Activated B cell treated with CpG ODN at 0.5 μM for 24 hours (primary cell): ENCODE measurements at regions not wholly inside any gene's neighbourhood (a gene's known extent, or its start where the extent isn't known, plus 50 kb on each side); places are given as distances from the start of the nearest gene placed in this dataset.

Experiments used
- ATAC-seq: fragments of 200-7000 bp; cut with Tn5 transposase; one replicate; pipeline ENCODE4 v1.10.0; 2021; ENCODE audit warnings: low read depth, mild to moderate bottlenecking, moderate library complexity
- CTCF ChIA-PET: fragments of 350-600 bp; sonication (Branson Sonifier 250); formaldehyde crosslinking; loops from one replicate; lab custom pipeline; 2021; ENCODE audit warnings: antibody characterized with exemption; lab: Charles Lee
- POLR2A ChIA-PET: fragments of 350-600 bp; sonication (Branson Sonifier 250); formaldehyde crosslinking; loops from one replicate; lab custom pipeline; 2021; ENCODE audit warnings: antibody characterized with exemption; lab: Charles Lee
- DNase-seq: peaks from one replicate; pipeline ENCODE4 v3.0.0; 2022
- H3K27ac Mint-ChIP-seq: one replicate; pipeline ENCODE4 v1.8.0; 2020; ENCODE audit warnings: mixed read lengths
- H3K27me3 Mint-ChIP-seq: one replicate; pipeline ENCODE4 v1.8.0; 2021; ENCODE audit warnings: mixed read lengths
- H3K36me3 Mint-ChIP-seq: one replicate; pipeline ENCODE4 v1.8.0; 2021; ENCODE audit warnings: low read depth, mixed read lengths
- H3K4me1 Mint-ChIP-seq: one replicate; pipeline ENCODE4 v1.8.0; 2021; ENCODE audit warnings: mixed read lengths
- H3K4me3 Mint-ChIP-seq: one replicate; pipeline ENCODE4 v1.8.0; 2020; ENCODE audit warnings: mild to moderate bottlenecking, mixed read lengths
- H3K9me3 Mint-ChIP-seq: one replicate; pipeline ENCODE4 v1.8.0; 2020; ENCODE audit warnings: mixed read lengths
- CTCF ChIP-seq: fragments of 200-600 bp; IDR thresholded peaks from one replicate; pipeline ENCODE4 v1.8.0; 2022; ENCODE audit warnings: antibody characterized with exemption, mild to moderate bottlenecking
- intact Hi-C: fragments of 100-400 bp; cut with micrococcal nuclease; formaldehyde crosslinking; loops from one replicate; pipeline ENCODE4 v1.15.1; 2024

GRCh38 chr16:6857575-6857974 is 475.1 kb upstream of the RBFOX1 start:
- H3K27ac Mint-ChIP-seq = no peak overlapping the region
- no peaks in the 10 kb centered on the region for H3K27me3 Mint-ChIP-seq
- DNase-seq (no peak), ATAC-seq (no peak)
- intact Hi-C loops = no loop called here
- no peaks in the 10 kb centered on the region for H3K9me3 Mint-ChIP-seq
- no peak overlapping the region for H3K4me3 Mint-ChIP-seq
- CTCF ChIA-PET = no interaction called here
- no peaks in the 10 kb centered on the region for H3K36me3 Mint-ChIP-seq
- POLR2A ChIA-PET = no interaction called here
- TF ChIP-seq CTCF = no peak
- no peaks in the 10 kb centered on the region for H3K4me1 Mint-ChIP-seq

- Mint-ChIP-seq H3K4me1 (no peaks in the 10 kb centered on the region), H3K27ac (no peak overlapping the region), H3K4me3 (no peak overlapping the region), H3K9me3 (no peaks in the 10 kb centered on the region), H3K36me3 (no peaks in the 10 kb centered on the region), H3K27me3 (no peaks in the 10 kb centered on the region)
- ChIA-PET POLR2A (no interaction called here), CTCF (no interaction called here)
- TF ChIP-seq CTCF = no peak
- intact Hi-C loops = no loop called here
- ATAC-seq (no peak), DNase-seq (no peak)
These were observed 476.1 kb upstream of the RBFOX1 start for GRCh38 chr16:6856578-6856977.

- no peaks in the 10 kb centered on the region for H3K4me1 Mint-ChIP-seq
- peaks cover 4% of the 10 kb centered on the region for H3K9me3 Mint-ChIP-seq
- no peak overlapping the region for H3K27ac Mint-ChIP-seq
- DNase-seq (no peak), ATAC-seq (no peak)
- no peak overlapping the region for H3K4me3 Mint-ChIP-seq
- POLR2A ChIA-PET = no interaction called here
- no peak for TF ChIP-seq CTCF
- no peaks in the 10 kb centered on the region for H3K36me3 Mint-ChIP-seq
- intact Hi-C loops = no loop called here
- CTCF ChIA-PET = no interaction called here
- H3K27me3 Mint-ChIP-seq = no peaks in the 10 kb centered on the region
These were observed 479.1 kb upstream of the RBFOX1 start for GRCh38 chr16:6853565-6853964.

GRCh38 chr16:6852643-6853225 is 479.9 kb upstream of the RBFOX1 start:
- Mint-ChIP-seq H3K4me1 (no peaks in the 10 kb centered on the region), H3K27me3 (no peaks in the 10 kb centered on the region), H3K4me3 (no peak overlapping the region), H3K9me3 (peaks cover 6% of the 10 kb centered on the region), H3K27ac (no peak overlapping the region), H3K36me3 (no peaks in the 10 kb centered on the region)
- DNase-seq = no peak
- no peak for TF ChIP-seq CTCF
- no peak for ATAC-seq
- ChIA-PET POLR2A (no interaction called here), CTCF (no interaction called here)
- intact Hi-C loops = no loop called here

GRCh38 chr16:6846452-6846851 is 486.2 kb upstream of the RBFOX1 start:
- no peak for TF ChIP-seq CTCF

More at GRCh38 chr16:6846452-6846851, 486.2 kb upstream of the RBFOX1 start:
- H3K27me3 Mint-ChIP-seq = no peaks in the 10 kb centered on the region
- intact Hi-C loops = no loop called here
- no peak for DNase-seq
- H3K27ac Mint-ChIP-seq = no peak overlapping the region
- H3K4me3 Mint-ChIP-seq = no peak overlapping the region
- no peaks in the 10 kb centered on the region for H3K4me1 Mint-ChIP-seq
- ATAC-seq = no peak
- ChIA-PET POLR2A (no interaction called here), CTCF (no interaction called here)
- no peaks in the 10 kb centered on the region for H3K36me3 Mint-ChIP-seq
- peaks cover 19% of the 10 kb centered on the region for H3K9me3 Mint-ChIP-seq
